ENCODE measurements at regions not wholly inside any gene's neighbourhood (a gene's known extent, or its start where the extent isn't known, plus 50 kb on each side); places are given as distances from the start of the nearest gene placed in this dataset.
"Not testable (repeated sequence)": the region's sequence is repeated elsewhere in the genome, so short reads cannot be mapped to it uniquely, and the experiment has no call there.

- no peak for DNase-seq
Observed at GRCh38 chr17:73855720-73856333, 211.6 kb upstream of the SDK2 start.

- DNase-seq = no peak
Observed at GRCh38 chr17:73856556-73856955, 212.3 kb upstream of the SDK2 start.

GRCh38 chr17:73859439-73860008 is 215.3 kb upstream of the SDK2 start:
- DNase-seq = not testable (repeated sequence)

GRCh38 chr17:73861543-73861942 is 217.3 kb upstream of the SDK2 start:
- no peak for DNase-seq

GRCh38 chr17:73863761-73864535 is 219.7 kb upstream of the SDK2 start:
- no peak for DNase-seq

GRCh38 chr17:73865831-73866230 is 221.6 kb upstream of the SDK2 start:
- DNase-seq = no peak

- DNase-seq = no peak
Observed at GRCh38 chr17:73867056-73867455, 222.8 kb upstream of the SDK2 start.

GRCh38 chr17:73870068-73870467 is 225.8 kb upstream of the SDK2 start:
- no peak for DNase-seq

GRCh38 chr17:73870473-73870872 is 226.2 kb upstream of the SDK2 start:
- no peak for DNase-seq

- no peak for DNase-seq
Observed at GRCh38 chr17:73872816-73873215, 228.6 kb upstream of the SDK2 start.

- no peak for DNase-seq
Observed at GRCh38 chr17:73874008-73874720, 229.9 kb upstream of the SDK2 start.

- no peak for DNase-seq
Observed at GRCh38 chr17:73875346-73875745, 231.1 kb upstream of the SDK2 start.

GRCh38 chr17:73877962-73878361 is 233.7 kb upstream of the SDK2 start:
- DNase-seq = no peak

GRCh38 chr17:73878923-73879322 is 234.7 kb upstream of the SDK2 start:
- no peak for DNase-seq

GRCh38 chr17:73879987-73880386 is 235.7 kb upstream of the SDK2 start:
- no peak for DNase-seq

GRCh38 chr17:73882590-73882989 is 238.3 kb upstream of the SDK2 start:
- no peak for DNase-seq

GRCh38 chr17:73883175-73883574 is 238.9 kb upstream of the SDK2 start:
- no peak for DNase-seq

GRCh38 chr17:73887739-73888138 is 243.5 kb upstream of the SDK2 start:
- no peak for DNase-seq

GRCh38 chr17:73888862-73889261 is 244.6 kb upstream of the SDK2 start:
- DNase-seq = no peak

- DNase-seq = no peak
Observed at GRCh38 chr17:73889439-73889838, 245.2 kb upstream of the SDK2 start.

GRCh38 chr17:73890831-73891405 is 246.7 kb upstream of the SDK2 start:
- no peak for DNase-seq

GRCh38 chr17:73895157-73895556 is 250.9 kb upstream of the SDK2 start:
- DNase-seq = no peak

- DNase-seq = no peak
Observed at GRCh38 chr17:73896966-73897365, 252.7 kb upstream of the SDK2 start.
